Breast epithelium (tissue), 4 donors: ENCODE measurements at regions not wholly inside any gene's neighbourhood (a gene's known extent, or its start where the extent isn't known, plus 50 kb on each side); places are given as distances from the start of the nearest gene placed in this dataset.

ENCODE experiments used
- DNase-seq, 2 donors: peaks; one replicate each; pipeline ENCODE4 v3.0.0-alpha.2; 2019; ENCODE audit warnings: low spot score in 2 of 2
- H3K27ac ChIP-seq, 2 donors: fragments of 200-600 bp; sonication (generic) in 1 of 2; one replicate each; pipeline ENCODE4 v1.5.1; 2016 to 2019; ENCODE audit warnings: mild to moderate bottlenecking in 1 of 2
- H3K27me3 ChIP-seq, 2 donors: fragments of 200-600 bp; sonication (generic) in 1 of 2; one replicate each; pipeline versions ENCODE4 v1.5.1 to v1.6.0; 2017 to 2019; ENCODE audit warnings: control low read depth in 1 of 2, mild to moderate bottlenecking in 1 of 2
- H3K36me3 ChIP-seq: fragments of 200-600 bp; one replicate; pipeline ENCODE4 v1.5.1; 2019
- H3K4me1 ChIP-seq, 2 donors: fragments of 200-600 bp; sonication (generic); one replicate each; pipeline ENCODE4 v1.5.1; 2016 to 2019; ENCODE audit warnings: control low read depth in 1 of 2
- H3K4me3 ChIP-seq, 3 donors: fragments of 200-600 bp; sonication (generic); 1 replicate in 2 of 3; 2 replicates in 1 of 3; pipeline ENCODE4 v1.5.1; 2016 to 2019; ENCODE audit warnings: mild to moderate bottlenecking in 3 of 3, moderate library complexity in 2 of 3
- H3K9me3 ChIP-seq, 2 donors: fragments of 200-600 bp; sonication (generic) in 1 of 2; one replicate each; pipeline ENCODE4 v1.5.1; 2016 to 2019; ENCODE audit warnings: control low read depth in 1 of 2
- CTCF ChIP-seq, 3 donors: fragments of 450-650 bp; IDR thresholded peaks; one replicate each; pipeline ENCODE4 v1.5.1; 2016 to 2017; ENCODE audit warnings: antibody characterized with exemption in 3 of 3, mild to moderate bottlenecking in 3 of 3, moderate library complexity in 3 of 3
- POLR2A ChIP-seq: fragments of 450-650 bp; IDR thresholded peaks from one replicate; pipeline ENCODE4 v1.6.1; 2016; ENCODE audit warnings: antibody characterized with exemption, mild to moderate bottlenecking, moderate library complexity
- POLR2AphosphoS5 ChIP-seq, 3 donors: sonication (generic); formaldehyde crosslinking; IDR thresholded peaks; one replicate each; pipeline ENCODE4 v1.6.1; 2017; ENCODE audit warnings: antibody characterized with exemption in 3 of 3
- intact Hi-C: fragments of 100-400 bp; cut with DNase I; formaldehyde crosslinking; loops from one replicate; pipeline ENCODE4 v1.15.1; 2023; ENCODE audit warnings: low total_unique reads

- H3K27me3 ChIP-seq, result no peaks in the 10 kb centered on the region
- H3K4me1 ChIP-seq, result no peaks in the 10 kb centered on the region
- H3K36me3 ChIP-seq, result no peaks in the 10 kb centered on the region
- no peak for DNase-seq
- H3K4me3 ChIP-seq, result no peak overlapping the region
- no peak for TF ChIP-seq POLR2AphosphoS5 (IDR thresholded peaks at IDR 0.05)
- no peak for TF ChIP-seq POLR2A
- TF ChIP-seq CTCF (IDR thresholded peaks at IDR 0.05), result no peak
- intact Hi-C loops, result no loop called here
- no peak overlapping the region for H3K27ac ChIP-seq
- no peaks in the 10 kb centered on the region for H3K9me3 ChIP-seq
These were observed 150.6 kb upstream of the NSMCE3 start for GRCh38 chr15:29420188-29420587.

DNA sequence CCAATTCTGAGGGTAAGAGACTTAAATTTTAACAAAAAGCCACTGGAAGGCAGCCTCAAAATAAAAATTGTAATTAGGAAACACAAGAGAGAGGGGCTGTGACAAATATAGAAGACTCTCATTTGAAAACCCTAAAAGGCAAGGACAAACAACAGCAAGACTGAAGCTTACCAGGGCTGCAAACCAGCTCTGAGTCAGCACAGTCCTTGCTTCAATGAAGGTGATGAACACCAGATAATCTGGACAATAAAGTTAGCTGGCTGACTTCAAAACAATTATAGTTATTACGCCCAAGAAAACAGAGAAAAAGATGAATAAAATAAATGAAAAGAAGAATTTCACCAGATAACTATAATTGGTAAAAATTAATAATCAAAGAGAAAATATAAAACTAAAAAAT lies 149.3 kb upstream of the NSMCE3 start:
- Histone ChIP-seq H3K27me3 (no peaks in the 10 kb centered on the region), H3K27ac (no peak overlapping the region), H3K4me3 (no peak overlapping the region), H3K9me3 (no peaks in the 10 kb centered on the region), H3K36me3 (no peaks in the 10 kb centered on the region), H3K4me1 (no peaks in the 10 kb centered on the region)
- intact Hi-C loops, result no loop called here
- no peak for TF ChIP-seq CTCF (IDR thresholded peaks at IDR 0.05)
- no peak for TF ChIP-seq POLR2AphosphoS5 (IDR thresholded peaks at IDR 0.05)
- no peak for TF ChIP-seq POLR2A
- DNase-seq, result no peak

DNA sequence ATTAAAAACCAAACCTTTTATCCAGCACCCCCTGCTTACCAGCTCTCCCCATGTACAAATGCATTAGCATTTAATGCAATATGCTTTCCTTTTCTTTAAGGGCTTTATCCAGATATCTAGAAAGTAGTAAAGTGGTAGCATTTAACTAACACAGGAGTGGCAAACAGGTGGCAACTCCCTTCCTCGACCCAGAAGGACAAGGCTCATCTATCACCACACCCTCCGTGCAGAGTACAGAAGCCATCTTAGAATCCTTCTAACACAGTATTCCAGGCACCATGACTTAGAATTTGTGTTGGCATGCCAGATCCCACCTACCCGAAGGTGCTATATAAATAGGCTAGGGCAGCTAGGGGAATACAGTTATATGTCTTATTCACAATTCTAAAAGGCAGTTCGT lies 148.6 kb upstream of the NSMCE3 start:
- intact Hi-C loops, result no loop called here
- TF ChIP-seq CTCF (IDR thresholded peaks at IDR 0.05) (no peak), POLR2AphosphoS5 (IDR thresholded peaks at IDR 0.05) (no peak), POLR2A (no peak)
- DNase-seq, result no peak
- no peak overlapping the region for H3K27ac ChIP-seq
- no peaks in the 10 kb centered on the region for H3K4me1 ChIP-seq
- H3K4me3 ChIP-seq, result no peak overlapping the region
- H3K9me3 ChIP-seq, result no peaks in the 10 kb centered on the region
- H3K27me3 ChIP-seq, result no peaks in the 10 kb centered on the region
- H3K36me3 ChIP-seq, result no peaks in the 10 kb centered on the region

- Histone ChIP-seq H3K9me3 (no peaks in the 10 kb centered on the region), H3K4me3 (no peak overlapping the region), H3K27me3 (no peaks in the 10 kb centered on the region), H3K4me1 (no peaks in the 10 kb centered on the region), H3K36me3 (no peaks in the 10 kb centered on the region), H3K27ac (no peak overlapping the region)
- DNase-seq, result no peak
- TF ChIP-seq POLR2A, result no peak
- no peak for TF ChIP-seq CTCF (IDR thresholded peaks at IDR 0.05)
- no peak for TF ChIP-seq POLR2AphosphoS5 (IDR thresholded peaks at IDR 0.05)
- intact Hi-C loops, result no loop called here
These were observed 141.7 kb upstream of the NSMCE3 start for GRCh38 chr15:29411299-29411698.

DNA sequence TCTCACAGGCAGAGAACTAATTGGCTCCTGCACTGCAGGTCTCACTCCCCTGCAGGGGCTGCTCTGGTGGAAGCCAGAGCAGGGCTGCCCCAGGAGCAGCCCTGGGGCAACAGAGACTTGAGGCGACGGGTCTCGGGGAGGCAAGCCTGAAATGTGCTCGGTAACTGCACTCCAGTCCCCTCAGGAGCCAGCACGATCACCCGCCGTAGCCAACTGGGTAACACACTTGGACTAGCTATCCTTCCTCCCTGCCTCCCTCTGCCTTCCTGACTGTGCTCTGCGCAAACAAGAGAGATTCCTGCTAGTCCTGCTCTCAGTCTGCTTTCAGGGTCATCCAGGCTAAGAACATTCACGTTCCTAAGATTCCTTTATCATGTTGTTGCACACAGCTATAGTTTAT lies 140.7 kb upstream of the NSMCE3 start:
- Histone ChIP-seq H3K27me3 (no peaks in the 10 kb centered on the region), H3K36me3 (no peaks in the 10 kb centered on the region), H3K4me3 (no peak overlapping the region), H3K4me1 (no peaks in the 10 kb centered on the region), H3K9me3 (no peaks in the 10 kb centered on the region), H3K27ac (no peak overlapping the region)
- TF ChIP-seq CTCF (IDR thresholded peaks at IDR 0.05) (no peak), POLR2A (no peak), POLR2AphosphoS5 (IDR thresholded peaks at IDR 0.05) (no peak)
- intact Hi-C loops, result no loop called here
- DNase-seq, result no peak
